Peyer's patch (tissue), 4 donors: ENCODE measurements at regions not wholly inside any gene's neighbourhood (a gene's known extent, or its start where the extent isn't known, plus 50 kb on each side); places are given as distances from the start of the nearest gene placed in this dataset.

Experiments used
- CTCF ChIP-seq, 6 experiments: fragments of 450-650 bp in 4 of 6; fragments of 200-600 bp in 2 of 6; sonication (generic) in 1 of 6; IDR thresholded peaks; one replicate each; pipeline ENCODE4 v1.5.1; 2017 to 2019; ENCODE audit warnings: antibody characterized with exemption in 6 of 6, mild to moderate bottlenecking in 3 of 6, moderate library complexity in 1 of 6
- POLR2A ChIP-seq, 2 donors: fragments of 450-650 bp; IDR thresholded peaks; one replicate each; pipeline ENCODE4 v1.5.1; 2017; ENCODE audit warnings: antibody characterized with exemption in 2 of 2, mild to moderate bottlenecking in 2 of 2, moderate library complexity in 2 of 2

- TF ChIP-seq POLR2A (IDR thresholded peaks at IDR 0.05) (no peak), CTCF (IDR thresholded peaks at IDR 0.05) (no peak)
These were observed 609.3 kb downstream of the NOVA1 start for GRCh38 chr14:25988536-25988935.
